Prostate gland (tissue), 2 donors: ENCODE measurements at regions not wholly inside any gene's neighbourhood (a gene's known extent, or its start where the extent isn't known, plus 50 kb on each side); places are given as distances from the start of the nearest gene placed in this dataset.

ENCODE experiments used
- CTCF ChIP-seq, 4 experiments: fragments of 200-600 bp in 2 of 4; fragments of 450-650 bp in 2 of 4; sonication (generic) in 2 of 4; IDR thresholded peaks; 1 replicate in 3 of 4; 2 replicates in 1 of 4; pipeline ENCODE4 v1.5.1; 2016 to 2019; ENCODE audit warnings: antibody characterized with exemption in 4 of 4, mild to moderate bottlenecking in 2 of 4, moderate library complexity in 2 of 4
- POLR2A ChIP-seq: fragments of 450-650 bp; IDR thresholded peaks from one replicate; pipeline ENCODE4 v1.6.1; 2016; ENCODE audit warnings: antibody characterized with exemption, mild to moderate bottlenecking

DNA sequence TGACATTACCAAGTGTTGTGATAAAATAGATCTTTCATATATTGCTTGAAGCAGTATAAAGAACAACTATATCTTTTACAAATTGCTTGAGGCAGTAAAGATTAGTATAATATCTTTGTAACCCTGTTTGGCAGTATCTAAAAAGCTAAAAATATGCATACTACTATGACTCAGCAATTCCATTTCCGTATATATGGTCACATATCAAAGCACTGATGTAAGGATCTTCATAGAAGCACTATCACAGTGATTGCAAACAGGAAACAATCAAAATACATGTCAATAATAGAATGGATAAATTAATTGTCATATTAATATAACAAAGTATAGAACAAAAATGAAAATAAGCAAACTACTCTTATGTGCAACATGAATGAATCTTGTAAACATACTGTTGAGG is 158.4 kb upstream of the IGF1 start:
- TF ChIP-seq CTCF (IDR thresholded peaks at IDR 0.05) (no peak), POLR2A (no peak)
